ENCODE measurements at regions not wholly inside any gene's neighbourhood (a gene's known extent, or its start where the extent isn't known, plus 50 kb on each side); places are given as distances from the start of the nearest gene placed in this dataset.

DNA sequence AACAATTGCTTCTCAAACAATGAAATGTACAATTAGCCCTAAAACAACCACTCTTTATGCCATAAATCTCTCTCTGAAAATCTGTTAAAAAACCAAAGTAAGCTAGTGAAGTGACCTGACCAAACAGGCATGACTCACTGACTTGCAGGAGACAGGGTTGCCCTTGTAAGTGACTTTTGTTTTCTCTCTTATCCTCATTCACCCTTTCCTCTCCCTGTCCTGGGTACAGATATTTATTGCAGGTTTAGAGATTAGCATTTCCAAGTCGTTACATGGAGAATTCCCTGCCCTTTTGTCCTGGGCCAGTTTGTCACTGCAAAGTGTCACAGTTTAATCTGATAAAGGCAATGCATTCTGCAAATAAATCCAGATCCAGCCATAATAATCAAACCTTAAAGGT lies 484.2 kb downstream of the IRX1 start:
- H3K27ac ChIP-seq = no peak overlapping the region
- H3K9me3 ChIP-seq = peaks cover 0 to 25% (median 4%) of the 10 kb centered on the region in 4 donors
- DNase-seq = no peak
- WGBS, 5 donors = 3 to 21% (median 16%) methylated on average over 1 of the region's 1 CpG
- no peaks in the 10 kb centered on the region for H3K36me3 ChIP-seq
- no peaks in the 10 kb centered on the region for H3K4me1 ChIP-seq
- intact Hi-C loops (cut with DNase I; ENCODE audit: low total_unique reads) = no loop called here
- no peak for TF ChIP-seq CTCF (IDR thresholded peaks at IDR 0.05)
- TF ChIP-seq EP300 (IDR thresholded peaks at IDR 0.05) = no peak
- no peak for TF ChIP-seq POLR2AphosphoS5 (IDR thresholded peaks at IDR 0.05)
- no peak for TF ChIP-seq POLR2A (IDR thresholded peaks at IDR 0.05)
- H3K4me3 ChIP-seq = no peak overlapping the region
- H3K27me3 ChIP-seq = no peaks in the 10 kb centered on the region

- 86 to 96% (median 93%) methylated on average over 3 of the region's 3 CpGs for WGBS, 5 donors
- Histone ChIP-seq H3K27me3 (no peaks in the 10 kb centered on the region), H3K4me3 (no peak overlapping the region), H3K9me3 (peaks cover 0 to 23% (median 4%) of the 10 kb centered on the region in 4 donors), H3K36me3 (no peaks in the 10 kb centered on the region), H3K4me1 (no peaks in the 10 kb centered on the region), H3K27ac (no peak overlapping the region)
- intact Hi-C loops (cut with DNase I; ENCODE audit: low total_unique reads) = no loop called here
- no peak for DNase-seq
- TF ChIP-seq EP300 (IDR thresholded peaks at IDR 0.05) (no peak), POLR2AphosphoS5 (IDR thresholded peaks at IDR 0.05) (no peak), CTCF (IDR thresholded peaks at IDR 0.05) (no peak), POLR2A (IDR thresholded peaks at IDR 0.05) (no peak)
Measured at GRCh38 chr5:4080370-4080769, 484.7 kb downstream of the IRX1 start.

GRCh38 chr5:4081059-4081458 lies 485.4 kb downstream of the IRX1 start:
- Histone ChIP-seq H3K27me3 (no peaks in the 10 kb centered on the region), H3K27ac (no peak overlapping the region), H3K4me1 (no peaks in the 10 kb centered on the region), H3K4me3 (no peak overlapping the region), H3K36me3 (no peaks in the 10 kb centered on the region), H3K9me3 (peaks cover 0 to 17% (median 3%) of the 10 kb centered on the region in 4 donors)
- intact Hi-C loops (cut with DNase I; ENCODE audit: low total_unique reads) = no loop called here
- no peak for DNase-seq
- 84 to 92% (median 86%) methylated on average over 5 of the region's 5 CpGs for WGBS, 5 donors
- TF ChIP-seq POLR2AphosphoS5 (IDR thresholded peaks at IDR 0.05) = no peak
- TF ChIP-seq POLR2A (IDR thresholded peaks at IDR 0.05) = no peak
- TF ChIP-seq CTCF (IDR thresholded peaks at IDR 0.05) = no peak
- TF ChIP-seq EP300 (IDR thresholded peaks at IDR 0.05) = no peak

- H3K27ac ChIP-seq = no peak overlapping the region
- H3K27me3 ChIP-seq = no peaks in the 10 kb centered on the region
- H3K4me3 ChIP-seq = no peak overlapping the region
- intact Hi-C loops (cut with DNase I; ENCODE audit: low total_unique reads) = no loop called here
- 59 to 73% (median 68%) methylated on average over 5 of the region's 5 CpGs for WGBS, 5 donors
- no peaks in the 10 kb centered on the region for H3K36me3 ChIP-seq
- H3K9me3 ChIP-seq = peaks cover 0 to 13% (median under 1%) of the 10 kb centered on the region in 4 donors
- TF ChIP-seq POLR2A (IDR thresholded peaks at IDR 0.05) (no peak), CTCF (IDR thresholded peaks at IDR 0.05) (no peak), EP300 (IDR thresholded peaks at IDR 0.05) (no peak), POLR2AphosphoS5 (IDR thresholded peaks at IDR 0.05) (no peak)
- no peaks in the 10 kb centered on the region for H3K4me1 ChIP-seq
- DNase-seq = no peak
Measured at GRCh38 chr5:4081466-4081865, 485.8 kb downstream of the IRX1 start.
